ENCODE measurements at regions not wholly inside any gene's neighbourhood (a gene's known extent, or its start where the extent isn't known, plus 50 kb on each side); places are given as distances from the start of the nearest gene placed in this dataset.
"Not testable (repeated sequence)": the region's sequence is repeated elsewhere in the genome, so short reads cannot be mapped to it uniquely, and the experiment has no call there.

GRCh38 chr15:28784347-28785163 lies 63.9 kb downstream of the GOLGA6L7 start:
- TF ChIP-seq SMARCE1 (IDR thresholded peaks at IDR 0.05); RFX1 (IDR thresholded peaks at IDR 0.05); REST (IDR thresholded peaks at IDR 0.05; ENCODE audit: borderline replicate concordance); REST (CRISPR knock-in tag; IDR thresholded peaks at IDR 0.05; ENCODE audit: low read depth); GABPB1 (CRISPR knock-in tag; IDR thresholded peaks at IDR 0.05): not testable (repeated sequence)

All from K562 (cell line).